OCI-LY3 (cell line): ENCODE measurements at regions not wholly inside any gene's neighbourhood (a gene's known extent, or its start where the extent isn't known, plus 50 kb on each side); places are given as distances from the start of the nearest gene placed in this dataset.
"Not testable (repeated sequence)": the region's sequence is repeated elsewhere in the genome, so short reads cannot be mapped to it uniquely, and the experiment has no call there.

ENCODE experiments used
- H2AFZ ChIP-seq: fragments of 200-600, 300-600 bp; shearing (Covaris generic); 2 replicates; pipeline ENCODE4 v1.6.0; 2014; ENCODE audit warnings: antibody characterized with exemption, low read depth, low read length
- H3K27ac ChIP-seq: fragments of 200-600, 300-600 bp; sonication (generic); 2 replicates; pipeline ENCODE4 v1.5.1; 2014; ENCODE audit warnings: mild to moderate bottlenecking, low read length, moderate library complexity, mixed read lengths
- H3K27me3 ChIP-seq: fragments of 200-600, 300-600 bp; sonication (generic); 2 replicates; pipeline ENCODE4 v1.6.1; 2014; ENCODE audit warnings: low read depth, low read length, mixed read lengths
- H3K36me3 ChIP-seq: fragments of 200-600, 300-600 bp; sonication (generic); replicated peaks from 2 replicates; pipeline ENCODE3; 2014; ENCODE audit warnings: low read depth, low read length, mixed read lengths
- H3K4me1 ChIP-seq: fragments of 300-600, 200-600 bp; sonication (generic); 2 replicates; pipeline ENCODE4 v1.6.1; 2014; ENCODE audit warnings: low read length, mixed read lengths
- H3K4me2 ChIP-seq: fragments of 200-600, 300-600 bp; sonication (generic); 2 replicates; pipeline ENCODE4 v1.6.1; 2014; ENCODE audit warnings: low read length, mixed read lengths
- H3K4me3 ChIP-seq: fragments of 300-600, 200-600 bp; sonication (generic); 2 replicates; pipeline ENCODE4 v1.5.1; 2014; ENCODE audit warnings: antibody characterized with exemption, mild to moderate bottlenecking, low read length, moderate library complexity
- H3K79me2 ChIP-seq: fragments of 300-600, 200-600 bp; shearing (Covaris generic); 2 replicates; pipeline ENCODE4 v1.6.1; 2014; ENCODE audit warnings: mild to moderate bottlenecking, low read length, mixed read lengths
- H3K9ac ChIP-seq: fragments of 300-600, 200-600 bp; shearing (Covaris generic); 2 replicates; pipeline ENCODE4 v1.6.0; 2014; ENCODE audit warnings: mild to moderate bottlenecking, low read length, moderate library complexity
- H3K9me3 ChIP-seq: fragments of 200-600, 300-600 bp; shearing (Covaris generic); 2 replicates; pipeline ENCODE4 v1.6.1; 2014; ENCODE audit warnings: low read length, mixed read lengths; ENCODE audit not compliant: insufficient read depth
- H4K20me1 ChIP-seq: fragments of 200-600, 300-600 bp; sonication (generic); 2 replicates; pipeline ENCODE4 v1.6.1; 2016; ENCODE audit warnings: low read length, mixed read lengths; ENCODE audit not compliant: insufficient read depth
- EZH2phosphoT487 ChIP-seq: fragments of 200-600 bp; shearing (Covaris generic); IDR thresholded peaks from 2 replicates; pipeline ENCODE4 v1.6.1; 2018; ENCODE audit warnings: antibody characterized with exemption, mixed run types, low read depth
- TF ChIP-seq, protein P1 (sequence below): fragments of 200-600, 300-600 bp; sonication (generic); IDR thresholded peaks from 2 replicates; pipeline ENCODE4 v1.5.1; 2014; ENCODE audit warnings: antibody characterized with exemption, low read length, low read depth

GRCh38 chr1:30213936-30214335 lies 509.4 kb downstream of the MATN1 start:
- Histone ChIP-seq H3K79me2 (no peaks in the 10 kb centered on the region), H4K20me1 (no peaks in the 10 kb centered on the region), H3K9me3 (no peaks in the 10 kb centered on the region), H3K9ac (no peak overlapping the region), H3K27me3 (no peaks in the 10 kb centered on the region), H3K36me3 (no peaks in the 10 kb centered on the region), H3K4me1 (no peaks in the 10 kb centered on the region), H3K4me2 (no peak overlapping the region), H3K4me3 (no peak overlapping the region), H3K27ac (no peak overlapping the region), H2AFZ (no peak overlapping the region)
- TF ChIP-seq, protein P1, sequence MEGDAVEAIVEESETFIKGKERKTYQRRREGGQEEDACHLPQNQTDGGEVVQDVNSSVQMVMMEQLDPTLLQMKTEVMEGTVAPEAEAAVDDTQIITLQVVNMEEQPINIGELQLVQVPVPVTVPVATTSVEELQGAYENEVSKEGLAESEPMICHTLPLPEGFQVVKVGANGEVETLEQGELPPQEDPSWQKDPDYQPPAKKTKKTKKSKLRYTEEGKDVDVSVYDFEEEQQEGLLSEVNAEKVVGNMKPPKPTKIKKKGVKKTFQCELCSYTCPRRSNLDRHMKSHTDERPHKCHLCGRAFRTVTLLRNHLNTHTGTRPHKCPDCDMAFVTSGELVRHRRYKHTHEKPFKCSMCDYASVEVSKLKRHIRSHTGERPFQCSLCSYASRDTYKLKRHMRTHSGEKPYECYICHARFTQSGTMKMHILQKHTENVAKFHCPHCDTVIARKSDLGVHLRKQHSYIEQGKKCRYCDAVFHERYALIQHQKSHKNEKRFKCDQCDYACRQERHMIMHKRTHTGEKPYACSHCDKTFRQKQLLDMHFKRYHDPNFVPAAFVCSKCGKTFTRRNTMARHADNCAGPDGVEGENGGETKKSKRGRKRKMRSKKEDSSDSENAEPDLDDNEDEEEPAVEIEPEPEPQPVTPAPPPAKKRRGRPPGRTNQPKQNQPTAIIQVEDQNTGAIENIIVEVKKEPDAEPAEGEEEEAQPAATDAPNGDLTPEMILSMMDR, result no peak
- TF ChIP-seq EZH2phosphoT487, result no peak

GRCh38 chr1:30207962-30208361 lies 515.4 kb downstream of the MATN1 start:
- H3K4me2 ChIP-seq, H4K20me1 ChIP-seq, H3K79me2 ChIP-seq, H3K4me3 ChIP-seq, H3K4me1 ChIP-seq, H3K9me3 ChIP-seq, H3K27me3 ChIP-seq, H3K9ac ChIP-seq, H3K36me3 ChIP-seq, H2AFZ ChIP-seq, H3K27ac ChIP-seq: not testable (repeated sequence)

DNA sequence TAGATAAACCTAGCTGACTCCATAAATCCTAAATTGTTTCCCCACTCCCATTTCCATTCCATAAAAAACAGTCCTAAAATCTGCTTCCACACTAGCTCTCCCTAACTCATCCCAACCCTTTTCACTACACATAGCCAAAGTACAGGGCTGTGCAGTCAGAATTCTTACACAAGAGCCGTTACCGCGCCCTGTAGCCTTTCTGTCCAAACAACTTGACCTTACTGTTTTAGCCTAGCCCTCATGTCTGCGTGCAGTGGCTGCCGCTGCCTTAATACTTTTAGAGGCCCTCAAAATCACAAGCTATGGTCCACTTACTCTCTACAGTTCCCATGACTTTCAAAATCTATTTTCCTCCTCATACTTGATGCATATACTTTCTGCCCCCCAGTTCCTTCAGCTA lies 516.8 kb downstream of the MATN1 start:
- not testable (repeated sequence) for H3K27me3 ChIP-seq, H3K4me2 ChIP-seq, H2AFZ ChIP-seq, H3K4me3 ChIP-seq, H3K9me3 ChIP-seq, H3K27ac ChIP-seq, H3K4me1 ChIP-seq, H4K20me1 ChIP-seq, H3K79me2 ChIP-seq, H3K9ac ChIP-seq, H3K36me3 ChIP-seq

GRCh38 chr1:30204916-30205315 lies 518.5 kb downstream of the MATN1 start:
- H2AFZ ChIP-seq, H3K27me3 ChIP-seq, H3K36me3 ChIP-seq, H3K79me2 ChIP-seq, H3K9ac ChIP-seq, H3K4me2 ChIP-seq, H3K4me1 ChIP-seq, H4K20me1 ChIP-seq, H3K27ac ChIP-seq, H3K4me3 ChIP-seq, H3K9me3 ChIP-seq: not testable (repeated sequence)

DNA sequence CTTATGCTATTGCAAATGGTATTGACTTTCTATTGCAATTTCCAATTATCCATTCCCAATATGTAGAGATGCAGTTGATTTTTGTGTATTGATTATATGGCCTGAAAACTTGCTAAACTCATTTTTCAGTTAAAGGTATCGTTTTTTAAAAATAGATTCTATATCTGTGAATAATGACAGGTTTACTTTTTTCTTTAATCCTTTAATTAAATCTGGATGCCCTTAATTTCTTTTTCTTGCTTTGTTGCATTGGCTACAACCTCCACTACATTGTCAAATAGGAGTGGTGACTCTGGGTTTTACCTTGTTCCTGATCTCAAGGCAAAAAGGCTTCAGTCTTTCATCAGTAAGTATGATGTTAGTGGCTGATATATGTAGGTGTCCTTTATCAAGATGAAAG lies 522.4 kb downstream of the MATN1 start:
- Histone ChIP-seq H4K20me1 (no peaks in the 10 kb centered on the region), H3K9me3 (no peaks in the 10 kb centered on the region), H3K27ac (no peak overlapping the region), H3K27me3 (no peaks in the 10 kb centered on the region), H3K4me2 (no peak overlapping the region), H3K4me1 (no peaks in the 10 kb centered on the region), H3K9ac (no peak overlapping the region), H3K4me3 (no peak overlapping the region), H2AFZ (no peak overlapping the region), H3K79me2 (no peaks in the 10 kb centered on the region), H3K36me3 (no peaks in the 10 kb centered on the region)
- TF ChIP-seq, protein P1, result no peak
- TF ChIP-seq EZH2phosphoT487, result no peak

- TF ChIP-seq, protein P1, result no peak
- no peak for TF ChIP-seq EZH2phosphoT487
- Histone ChIP-seq H3K9ac (no peak overlapping the region), H3K4me1 (no peaks in the 10 kb centered on the region)
Observed at GRCh38 chr1:30200161-30200560, 523.2 kb downstream of the MATN1 start.

More at GRCh38 chr1:30200161-30200560, 523.2 kb downstream of the MATN1 start:
- Histone ChIP-seq H3K9me3 (no peaks in the 10 kb centered on the region), H2AFZ (no peak overlapping the region), H3K27me3 (no peaks in the 10 kb centered on the region), H3K4me2 (no peak overlapping the region), H3K27ac (no peak overlapping the region), H3K79me2 (no peaks in the 10 kb centered on the region), H4K20me1 (no peaks in the 10 kb centered on the region), H3K4me3 (no peak overlapping the region), H3K36me3 (no peaks in the 10 kb centered on the region)
